Left colon (tissue), 2 donors: ENCODE measurements at regions not wholly inside any gene's neighbourhood (a gene's known extent, or its start where the extent isn't known, plus 50 kb on each side); places are given as distances from the start of the nearest gene placed in this dataset.
"Not testable (repeated sequence)": the region's sequence is repeated elsewhere in the genome, so short reads cannot be mapped to it uniquely, and the experiment has no call there.

Experiments used
- ATAC-seq: fragments of 200-7000 bp; cut with Tn5 transposase; one replicate; pipeline ENCODE4 v1.9.1; 2020; ENCODE audit warnings: mild to moderate bottlenecking, moderate library complexity
- DNase-seq, 2 donors: peaks; one replicate each; pipeline ENCODE4 v3.0.0-alpha.2; 2020
- intact Hi-C, 2 donors: fragments of 100-400 bp; cut with DNase I in 1 of 2; cut with micrococcal nuclease in 1 of 2; formaldehyde crosslinking; loops; one replicate each; pipeline versions ENCODE4 v1.11.2 to v1.14.0; 2022; cut with DNase I, micrococcal nuclease
- donor health status: DM: no; HTN: no; CAD: no.
- donor health status: DM: yes; HTN: yes; CAD: no.

DNA sequence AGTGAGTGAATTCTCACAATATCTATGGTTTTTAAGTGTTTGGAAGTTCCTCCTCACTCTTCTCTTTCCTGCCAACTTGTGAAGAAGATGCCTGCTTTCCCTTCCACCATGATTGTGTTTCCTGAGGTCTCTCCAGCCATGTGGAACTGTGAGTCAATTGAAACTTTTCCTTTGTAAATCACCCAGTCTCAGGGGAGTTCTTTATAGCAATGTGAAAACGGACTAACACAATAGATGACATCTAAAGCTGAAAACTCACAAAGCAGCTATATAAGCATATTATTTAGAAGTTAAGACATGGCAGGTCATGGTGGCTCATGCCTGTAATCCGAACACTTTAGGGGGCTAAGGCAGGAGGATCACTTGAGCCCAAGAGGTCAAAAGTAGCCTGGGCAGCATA, 130.2 kb downstream of the ARRDC3 start:
- intact Hi-C loops = no loop called here
- no peak for DNase-seq
- ATAC-seq = no peak

DNA sequence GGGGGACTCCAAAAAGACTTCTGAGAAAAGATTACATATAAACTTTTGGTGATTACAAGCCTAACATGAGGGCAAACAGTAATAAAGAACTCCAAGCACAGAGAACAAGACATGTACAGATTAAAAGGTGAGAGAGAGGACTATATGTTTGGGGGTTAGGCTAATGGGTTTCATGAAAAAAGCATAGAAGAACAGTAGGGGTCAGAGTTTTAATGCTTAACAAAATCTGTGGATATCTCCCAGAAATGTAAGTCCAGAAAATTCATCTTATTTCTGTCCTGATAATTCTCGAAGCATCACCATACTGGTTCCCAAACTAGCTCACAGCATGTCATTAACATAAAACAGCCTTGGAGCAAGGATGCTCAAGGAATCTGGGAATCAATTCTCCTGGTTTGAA, 137.2 kb downstream of the ARRDC3 start:
- DNase-seq = no peak
- intact Hi-C loops = no loop called here
- ATAC-seq = no peak

DNA sequence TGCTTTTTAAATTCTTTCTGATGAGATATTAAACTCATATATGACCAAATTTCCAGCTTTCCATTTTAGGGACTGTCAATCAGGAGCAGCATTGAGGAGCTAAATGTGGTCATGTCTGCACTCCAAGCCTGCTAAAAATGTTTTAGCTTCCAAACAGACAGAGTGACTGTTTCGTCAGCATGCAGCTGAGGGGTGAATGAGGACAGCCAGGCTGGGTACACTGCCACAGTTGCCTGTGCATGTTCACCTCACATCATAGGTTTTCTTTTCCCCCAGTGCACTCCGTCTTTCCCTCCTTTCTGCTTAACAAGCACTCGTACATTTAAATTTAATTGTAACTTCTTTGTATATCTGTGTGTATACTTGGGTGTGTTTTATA, 138.1 kb downstream of the ARRDC3 start:
- DNase-seq (no peak), ATAC-seq (no peak)
- intact Hi-C loops = no loop called here

DNA sequence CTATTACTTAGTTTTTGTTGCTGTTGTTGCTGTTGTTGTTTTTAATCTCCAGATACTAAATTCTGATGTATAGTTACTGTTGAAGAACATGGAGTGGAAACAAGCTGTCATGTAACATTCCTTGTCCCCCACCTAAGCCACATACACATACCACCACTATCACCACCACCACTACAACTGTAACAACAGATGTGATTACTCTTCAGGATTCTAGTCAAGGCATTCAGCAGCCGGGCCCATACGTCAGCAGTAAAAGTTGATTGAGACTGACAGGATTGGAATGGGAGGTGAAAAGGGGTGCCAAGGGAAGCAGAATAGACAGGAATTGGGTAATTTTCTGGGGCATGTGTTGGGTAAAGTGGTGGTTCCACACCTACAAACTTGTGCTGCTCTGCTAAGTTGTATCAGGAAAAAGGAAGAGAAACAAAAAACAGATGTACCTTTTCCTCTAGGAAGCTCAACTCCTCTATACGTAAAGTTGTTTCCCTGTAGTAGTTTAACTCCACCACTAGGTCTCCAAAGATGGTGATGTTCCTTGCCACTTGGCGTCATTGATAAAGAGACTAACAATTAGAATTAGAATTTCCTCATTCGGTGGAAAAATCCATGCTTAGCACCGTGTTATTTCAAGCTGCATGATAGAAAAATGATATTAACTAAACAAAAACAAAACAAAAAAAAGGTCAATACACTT, 138.6 kb downstream of the ARRDC3 start:
- intact Hi-C loops = no loop called here
- no peak for DNase-seq
- ATAC-seq = no peak

DNA sequence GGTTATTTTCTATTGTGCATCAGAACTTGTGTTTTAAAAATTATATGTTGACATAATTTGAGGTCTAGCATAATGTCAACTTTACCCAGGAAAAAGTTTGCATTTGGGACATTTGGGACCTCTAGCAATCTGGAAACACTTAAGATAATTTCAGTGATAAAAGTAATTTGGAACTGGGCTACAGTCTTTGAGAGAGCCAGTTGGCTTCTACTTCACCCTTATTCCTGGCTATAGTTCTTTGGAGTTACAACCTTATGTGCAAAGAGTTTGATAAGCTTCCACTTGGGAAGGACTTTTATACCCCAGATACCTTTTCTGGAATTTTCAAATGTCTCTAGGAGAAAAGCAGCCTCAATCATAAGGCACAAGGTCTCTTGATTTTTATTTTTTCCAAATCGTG, 139.3 kb downstream of the ARRDC3 start:
- ATAC-seq = no peak
- DNase-seq = no peak
- intact Hi-C loops = no loop called here

DNA sequence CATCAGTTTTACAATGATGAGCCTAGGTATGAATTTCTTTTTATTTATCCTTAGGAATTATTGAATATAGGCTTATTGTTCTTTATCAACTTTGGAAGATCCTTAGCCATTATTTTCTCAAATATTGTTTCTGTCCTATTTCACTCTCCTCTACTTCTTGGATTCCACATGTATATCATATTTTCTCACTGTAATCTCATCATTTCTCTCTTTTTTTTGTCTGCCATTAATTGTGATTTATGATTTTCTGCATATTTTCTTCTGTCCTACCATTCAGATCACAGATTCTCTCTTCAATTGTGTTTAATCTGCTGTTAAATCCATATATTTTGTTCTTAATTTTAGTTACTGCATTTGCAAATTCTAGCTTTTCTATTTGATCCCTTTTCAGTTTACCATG, 139.8 kb downstream of the ARRDC3 start:
- no peak for DNase-seq
- ATAC-seq = no peak
- intact Hi-C loops = no loop called here

DNA sequence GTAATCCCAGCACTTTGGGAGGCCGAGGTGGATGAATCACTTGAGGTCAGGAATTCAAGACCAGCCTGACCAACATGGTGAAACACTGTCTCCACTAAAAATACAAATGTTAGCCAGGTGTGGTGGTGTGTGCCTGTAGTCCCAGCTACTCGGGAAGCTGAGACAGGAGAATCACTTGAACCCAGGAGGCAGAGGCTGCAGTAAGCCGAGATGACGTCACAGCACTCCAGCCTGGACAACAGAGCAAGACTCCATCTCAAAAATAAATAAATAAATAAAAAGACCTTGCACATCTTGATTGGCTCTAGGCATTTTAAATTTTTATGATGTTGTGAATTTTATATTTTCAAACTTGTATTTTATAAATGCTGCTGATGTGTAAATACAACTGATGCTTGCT, 141.7 kb downstream of the ARRDC3 start:
- intact Hi-C loops, ATAC-seq, DNase-seq: not testable (repeated sequence)

DNA sequence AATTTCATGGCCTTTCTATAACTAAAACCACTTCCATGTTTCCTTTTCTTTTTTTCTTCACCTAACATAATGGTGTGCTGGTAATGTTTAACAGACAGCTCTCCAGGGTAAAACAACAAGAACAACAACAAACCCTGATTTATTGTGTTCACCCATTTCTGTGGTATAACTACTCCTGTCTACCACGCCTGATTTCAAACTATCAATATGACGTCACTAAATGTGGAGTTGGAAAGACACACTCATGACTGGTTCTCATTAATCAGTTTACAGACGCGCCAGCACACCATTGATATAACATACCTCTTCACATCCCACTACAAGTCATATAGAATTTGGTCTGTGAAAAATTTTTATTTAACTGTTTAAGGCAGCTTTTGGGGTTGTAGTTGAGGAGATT, 142.9 kb downstream of the ARRDC3 start:
- intact Hi-C loops = no loop called here
- no peak for ATAC-seq
- no peak for DNase-seq

DNA sequence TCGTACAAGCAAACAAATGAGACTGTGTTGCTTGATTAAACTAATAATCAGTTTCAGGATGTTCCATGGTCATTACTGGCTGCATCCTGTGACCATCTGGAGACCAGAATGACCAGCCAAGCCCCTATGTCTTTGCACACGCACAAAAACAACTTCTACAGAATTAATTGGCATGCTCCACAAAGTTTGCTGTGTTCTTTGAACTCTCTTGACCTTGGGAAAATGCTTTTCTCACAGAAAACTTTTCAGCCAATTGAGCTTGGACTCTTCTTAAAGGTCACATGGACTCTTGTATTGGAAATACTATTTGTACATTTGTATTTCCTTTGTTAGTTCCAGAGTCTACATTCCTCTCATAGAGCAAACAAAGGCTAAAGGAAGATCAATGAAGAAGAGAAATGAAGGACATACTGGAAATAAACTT, 147.8 kb downstream of the ARRDC3 start:
- DNase-seq (no peak), ATAC-seq (no peak)
- intact Hi-C loops = no loop called here

DNA sequence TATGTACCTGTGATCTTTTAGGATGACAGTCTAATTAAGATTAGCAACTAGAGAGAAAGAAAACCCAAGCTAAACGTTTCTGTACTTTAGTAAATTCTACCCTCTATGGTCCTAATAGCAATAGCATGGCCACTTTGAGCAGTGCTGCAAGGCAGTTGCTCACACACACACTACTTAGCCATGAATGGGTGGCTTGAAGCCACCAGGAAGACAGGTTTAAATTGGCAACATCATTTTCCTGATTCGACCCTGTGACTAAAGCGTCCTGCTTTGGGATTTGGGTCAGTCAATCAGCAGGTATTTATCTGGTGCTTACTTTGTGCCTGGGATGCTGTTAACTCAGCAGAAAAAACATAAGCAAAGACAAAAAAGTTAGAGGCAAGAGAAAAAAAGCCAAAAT, 150.6 kb downstream of the ARRDC3 start:
- intact Hi-C loops = no loop called here
- ATAC-seq = peak; percentile 48
- DNase-seq = no peak

DNA sequence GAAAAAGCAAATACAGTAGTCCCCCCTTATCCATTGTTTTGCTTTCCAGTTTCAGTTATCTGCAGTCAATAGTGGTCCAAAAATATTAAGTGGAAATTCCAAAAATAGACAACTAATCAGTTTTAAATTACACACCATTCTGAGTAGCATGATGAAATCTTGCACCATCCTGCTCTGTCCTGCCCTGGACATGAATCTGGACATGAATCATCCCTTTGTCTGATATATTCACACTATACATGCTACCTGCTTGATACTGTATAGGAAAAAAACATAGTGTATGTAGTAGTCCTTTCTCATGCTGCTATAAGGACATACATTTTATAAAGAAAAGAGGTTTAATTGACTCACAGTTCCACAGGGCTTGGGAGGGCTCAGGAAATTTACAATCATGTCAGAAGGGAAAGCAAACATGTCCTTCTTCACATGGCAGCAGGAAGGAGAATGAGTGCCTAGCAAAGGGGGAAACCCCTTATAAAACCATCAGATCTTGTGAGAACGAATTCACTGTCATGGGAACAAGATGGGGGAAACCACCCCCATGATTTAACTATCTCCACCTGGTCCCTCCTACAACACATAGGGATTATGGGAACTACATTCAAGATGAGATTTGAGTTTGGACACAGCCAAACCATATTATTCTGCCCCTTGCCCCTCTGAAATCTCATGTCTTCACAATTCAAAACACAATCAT, 153.9 kb downstream of the ARRDC3 start:
- ATAC-seq = no peak
- intact Hi-C loops = loop anchor here in 1 of 2 donors (10.0 kb wide), 1 partner anchor 156 kb away; the partner anchor contains the start of gene ARRDC3
- no peak for DNase-seq

DNA sequence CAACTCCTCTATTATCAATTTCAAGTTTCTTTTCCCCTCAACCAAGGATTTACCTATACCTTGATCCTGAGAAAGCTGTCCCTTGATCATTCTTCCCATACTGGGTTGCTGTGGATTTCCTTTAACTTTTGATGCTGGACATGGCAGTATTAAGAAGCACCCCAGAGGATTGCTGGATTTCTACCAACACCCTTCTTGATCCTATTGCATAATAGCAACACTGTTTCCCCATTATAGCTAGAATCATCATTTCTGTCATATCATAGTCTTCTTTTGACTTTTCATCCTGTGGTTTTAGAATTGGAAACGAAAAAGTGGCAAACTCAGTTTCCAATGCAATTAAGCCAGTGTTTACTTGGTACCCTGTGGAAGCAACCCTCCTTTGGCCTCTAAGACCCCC, 154.9 kb downstream of the ARRDC3 start:
- intact Hi-C loops = loop anchor here in 1 of 2 donors (10.0 kb wide), 1 partner anchor 157 kb away; the partner anchor contains the start of gene ARRDC3
- no peak for ATAC-seq
- DNase-seq = no peak

DNA sequence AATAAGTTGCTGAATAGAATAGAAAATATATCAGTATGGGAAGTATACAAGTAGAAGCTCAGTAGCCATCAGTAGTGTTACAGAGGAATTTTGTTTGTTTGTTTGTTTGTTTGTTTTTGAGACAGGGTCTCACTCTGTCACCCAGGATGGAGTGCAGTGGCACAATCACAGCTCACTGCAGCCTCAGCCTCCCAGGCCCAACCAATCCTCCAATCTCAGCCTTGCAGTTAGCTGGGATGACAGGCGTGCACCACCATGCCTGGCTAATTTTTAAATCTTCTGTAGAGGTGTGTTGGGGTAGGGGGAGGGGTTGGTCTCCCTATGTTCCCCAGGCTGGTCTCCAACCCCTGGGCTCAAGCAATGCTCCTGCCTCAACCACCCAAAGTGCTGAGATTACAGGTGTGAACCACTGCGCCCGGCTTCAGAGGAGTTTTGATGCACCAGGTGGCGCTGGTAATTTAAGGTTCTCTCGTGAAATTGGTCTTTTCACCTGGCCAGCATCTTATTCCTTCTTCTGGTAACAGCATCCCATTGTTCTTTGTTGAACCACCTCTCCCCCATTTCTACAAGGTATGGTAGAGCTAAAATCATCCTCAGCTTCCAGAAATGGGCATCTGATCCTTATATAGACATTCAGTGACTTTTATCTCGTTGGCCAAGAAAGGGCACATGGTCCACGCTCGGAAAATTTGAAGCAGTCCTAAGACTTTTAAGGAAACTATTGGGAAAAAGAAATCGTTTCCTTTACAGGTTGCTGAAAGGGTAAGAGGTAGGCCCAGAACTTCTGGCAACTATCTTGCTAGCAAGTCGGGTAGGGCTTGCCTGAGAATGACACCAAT, 157.1 kb downstream of the ARRDC3 start:
- peak; percentile 33 to 68 for DNase-seq
- intact Hi-C loops = loop anchor here in 1 of 2 donors (10.0 kb wide), 1 partner anchor 159 kb away; the partner anchor contains the start of gene ARRDC3
- peak; percentile 79 for ATAC-seq

DNA sequence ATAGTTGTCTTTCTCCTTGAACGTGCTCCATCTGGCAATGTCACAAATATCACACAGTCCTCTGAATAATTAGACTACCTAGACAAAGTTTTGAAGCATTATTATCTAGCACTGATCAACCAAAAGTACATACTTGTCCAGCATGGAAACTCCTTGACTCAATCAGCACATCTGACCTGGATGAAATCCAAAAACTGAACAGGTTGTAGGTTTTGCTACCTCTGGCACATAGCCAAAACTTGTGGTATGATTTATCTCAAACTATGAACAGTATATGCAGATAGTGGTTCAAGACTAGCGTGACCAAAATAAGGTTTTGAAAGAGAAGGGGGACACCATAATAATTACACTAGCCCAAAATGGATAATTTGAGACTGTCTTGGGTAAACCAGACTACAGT, 158.1 kb downstream of the ARRDC3 start:
- DNase-seq (no peak), ATAC-seq (no peak)
- intact Hi-C loops = loop anchor here in 1 of 2 donors (10.0 kb wide), 1 partner anchor 160 kb away; the partner anchor contains the start of gene ARRDC3

DNA sequence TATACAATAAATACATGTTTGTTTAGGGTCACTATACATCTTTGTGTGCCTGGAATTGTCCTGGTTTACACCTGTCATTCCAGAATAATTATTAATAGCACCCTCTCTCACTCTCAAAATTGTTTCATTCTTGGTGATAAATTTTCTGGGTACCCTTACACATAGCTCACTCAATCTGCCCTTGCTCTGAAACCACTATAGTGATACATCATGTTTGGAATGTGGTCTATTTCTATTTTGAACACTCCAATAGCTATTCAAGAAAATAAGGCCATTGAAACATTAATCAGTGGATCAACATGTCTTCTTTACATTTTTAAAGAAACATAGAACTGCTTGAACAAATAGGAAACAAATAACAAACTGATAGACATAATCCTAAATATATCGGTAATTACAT, 158.7 kb downstream of the ARRDC3 start:
- ATAC-seq (no peak), DNase-seq (no peak)
- intact Hi-C loops = loop anchor here in 1 of 2 donors (10.0 kb wide), 1 partner anchor 160 kb away; the partner anchor contains the start of gene ARRDC3

DNA sequence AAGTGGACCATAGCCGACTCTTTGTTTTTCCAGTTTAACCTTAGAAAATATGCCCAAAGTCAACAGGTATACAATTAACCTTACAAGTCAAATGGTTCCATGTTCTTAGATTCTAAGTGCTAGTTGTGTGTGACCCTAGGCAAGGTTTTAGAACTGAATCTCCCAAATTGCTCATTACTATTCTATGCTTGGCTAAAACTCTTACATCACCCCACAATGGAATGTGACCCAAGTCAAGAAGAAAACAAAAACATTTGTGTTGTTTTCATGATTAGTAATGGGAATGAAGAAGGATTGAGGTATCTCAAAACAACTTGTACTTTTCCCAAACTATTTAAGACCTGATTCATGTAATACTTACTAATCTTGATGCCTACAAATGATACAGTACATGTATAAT, 159.2 kb downstream of the ARRDC3 start:
- no peak for DNase-seq
- intact Hi-C loops = loop anchor here in 1 of 2 donors (10.0 kb wide), 1 partner anchor 161 kb away; the partner anchor contains the start of gene ARRDC3
- no peak for ATAC-seq

DNA sequence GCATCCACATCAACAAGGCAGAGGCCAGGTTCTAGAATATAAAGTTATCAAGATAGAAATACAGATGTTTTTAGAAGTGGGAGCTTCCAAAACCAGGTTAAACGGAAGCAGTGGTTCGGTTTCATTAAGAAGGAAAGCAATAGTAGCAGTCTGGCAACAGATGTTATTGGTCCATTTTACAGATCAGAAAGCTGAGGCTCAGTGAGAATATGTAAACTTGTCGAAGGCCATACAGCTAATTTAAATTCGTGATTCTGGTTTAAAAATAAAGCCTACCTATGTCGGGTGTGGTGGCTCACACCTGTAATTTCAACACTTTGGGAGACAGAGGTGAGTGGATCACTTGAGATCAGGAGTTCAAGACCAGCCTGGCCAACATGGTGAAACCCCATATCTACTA, 160.6 kb downstream of the ARRDC3 start:
- ATAC-seq (no peak), DNase-seq (no peak)
- intact Hi-C loops = loop anchor here in 1 of 2 donors (10.0 kb wide), 1 partner anchor 162 kb away; the partner anchor contains the start of gene ARRDC3

DNA sequence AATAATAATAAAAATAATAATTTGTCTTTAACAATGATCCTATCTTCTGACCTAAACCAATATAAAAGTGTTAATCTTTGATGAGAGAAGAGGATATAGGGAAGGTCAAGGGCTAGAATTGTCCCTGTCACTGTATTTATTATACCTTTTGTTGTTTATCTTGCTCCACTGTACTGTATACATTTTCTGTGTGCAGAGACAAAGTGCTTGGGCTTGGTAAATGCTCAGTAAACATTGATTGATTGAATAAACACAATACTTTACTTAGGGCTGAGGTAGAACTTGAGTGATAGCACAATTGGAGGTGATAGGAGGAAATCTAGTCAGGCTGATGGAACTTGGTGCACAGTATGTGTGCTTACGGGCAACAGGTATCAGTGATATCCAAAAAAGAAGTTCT, 161.2 kb downstream of the ARRDC3 start:
- ATAC-seq (no peak), DNase-seq (no peak)
- intact Hi-C loops = loop anchor here in 1 of 2 donors (10.0 kb wide), 1 partner anchor 163 kb away; the partner anchor contains the start of gene ARRDC3

DNA sequence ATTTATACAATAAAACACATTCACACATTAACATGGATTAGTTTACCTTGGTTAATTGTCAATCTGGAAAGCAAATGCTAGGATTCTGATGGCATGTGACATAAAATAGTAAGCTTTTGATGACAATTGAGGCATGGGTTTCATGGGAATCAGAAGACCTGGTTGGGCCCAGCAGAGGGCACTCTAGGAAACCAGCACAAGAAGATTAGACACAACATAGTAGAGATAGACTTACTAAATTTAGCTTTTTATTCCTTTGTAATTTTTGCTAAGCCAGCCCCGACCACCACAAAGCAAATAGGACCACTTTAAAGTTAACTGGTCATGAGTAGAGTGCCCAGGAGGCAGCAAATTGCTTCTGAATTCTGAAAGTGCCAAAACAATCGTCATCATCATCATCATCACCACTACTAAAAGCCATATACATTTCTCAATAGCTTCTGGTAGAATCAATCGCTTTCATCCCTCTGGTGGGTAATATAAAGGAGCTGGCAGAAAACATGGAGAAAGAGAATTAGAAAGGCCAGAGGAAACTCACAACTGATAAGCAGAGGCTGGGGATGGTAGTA, 163.2 kb downstream of the ARRDC3 start:
- ATAC-seq (peak; percentile 25), DNase-seq (peak in 1 of 2 donors; percentile 21)
- intact Hi-C loops = loop anchor here in 1 of 2 donors (10.0 kb wide), 1 partner anchor 165 kb away; the partner anchor contains the start of gene ARRDC3
